Fibroblast of lung (primary cell): ENCODE measurements at regions not wholly inside any gene's neighbourhood (a gene's known extent, or its start where the extent isn't known, plus 50 kb on each side); places are given as distances from the start of the nearest gene placed in this dataset.

ENCODE experiments used
- CTCF ChIP-seq, 2 donors: IDR thresholded peaks in 1 of 2; conservative IDR thresholded peaks in 1 of 2; 1 replicate in 1 of 2; 2 replicates in 1 of 2; pipeline ENCODE4 v1.5.1; 2011 to 2012; ENCODE audit warnings: low read length in 2 of 2, control low read depth in 1 of 2, inconsistent platforms in 1 of 2, low read depth in 1 of 2, mild to moderate bottlenecking in 1 of 2
- EZH2 ChIP-seq: IDR thresholded peaks from 2 replicates; pipeline ENCODE4 v1.5.1; 2012; ENCODE audit warnings: low read length, control low read depth, mild to moderate bottlenecking; ENCODE audit errors: missing control alignments

- TF ChIP-seq CTCF (conservative IDR thresholded peaks at IDR 0.05 in 1 of 2, IDR thresholded peaks at IDR 0.05 in 1 of 2; ENCODE audit: low read depth in 1 of 2, low read length in 2 of 2) (no peak), EZH2 (no peak)
Measured at GRCh38 chr1:166703141-166703540, 136.1 kb upstream of the POGK start.
